NCI-H1092 (cell line): ENCODE measurements at regions not wholly inside any gene's neighbourhood (a gene's known extent, or its start where the extent isn't known, plus 50 kb on each side); places are given as distances from the start of the nearest gene placed in this dataset.
A peak's percentile ranks its signal among the peaks of the same experiment; 100 is the strongest.
"Not testable (repeated sequence)": the region's sequence is repeated elsewhere in the genome, so short reads cannot be mapped to it uniquely, and the experiment has no call there.

Experiments
- DNase-seq: peaks from one replicate; lab custom pipeline; 2025; lab: John Stamatoyannopoulos, UW

- no peak for DNase-seq
Observed at GRCh38 chrX:121298499-121298898, 251.1 kb downstream of the GLUD2 start.

DNA sequence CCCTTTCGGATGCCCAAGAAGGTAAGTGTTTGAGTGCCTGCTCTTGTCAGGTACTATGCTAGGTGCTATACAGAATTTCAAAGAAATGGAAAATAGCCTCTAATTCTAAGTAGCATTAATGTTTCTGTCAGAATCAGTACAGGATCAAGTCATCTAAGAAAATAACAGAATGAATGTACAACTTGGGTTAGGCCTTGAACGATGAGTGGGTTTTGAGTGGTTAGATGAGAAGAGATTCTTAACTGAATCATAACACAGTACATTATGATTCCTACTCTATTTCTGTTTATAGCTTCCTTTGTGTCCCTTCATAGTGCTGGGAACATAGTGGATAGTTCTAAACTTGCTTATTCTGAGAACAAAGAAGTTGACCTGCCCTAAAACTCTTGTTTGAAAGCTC is 253.9 kb downstream of the GLUD2 start:
- DNase-seq = no peak

DNA sequence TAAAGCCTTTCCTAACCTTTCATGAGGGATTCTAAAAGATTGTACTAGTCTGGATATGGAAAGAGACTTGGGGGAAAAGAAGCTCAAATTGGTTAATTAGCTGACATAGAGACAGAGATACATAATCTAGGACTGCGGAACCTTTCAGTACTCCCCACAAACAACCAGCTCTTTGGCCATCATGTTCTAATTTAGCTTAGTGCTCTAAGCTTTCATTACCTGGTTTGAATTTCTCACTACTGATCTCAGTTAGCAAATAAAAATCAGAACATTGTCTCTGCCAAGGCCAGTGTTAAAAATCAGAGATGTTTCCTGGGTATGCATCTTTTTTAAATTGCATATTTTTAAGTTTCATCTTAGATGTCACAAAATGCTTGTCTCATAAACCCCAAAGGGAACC is 254.4 kb downstream of the GLUD2 start:
- DNase-seq = no peak

- DNase-seq = no peak
Observed at GRCh38 chrX:121307449-121307848, 260.0 kb downstream of the GLUD2 start.

GRCh38 chrX:121308276-121308805 is 260.9 kb downstream of the GLUD2 start:
- DNase-seq = peak; percentile 4

DNA sequence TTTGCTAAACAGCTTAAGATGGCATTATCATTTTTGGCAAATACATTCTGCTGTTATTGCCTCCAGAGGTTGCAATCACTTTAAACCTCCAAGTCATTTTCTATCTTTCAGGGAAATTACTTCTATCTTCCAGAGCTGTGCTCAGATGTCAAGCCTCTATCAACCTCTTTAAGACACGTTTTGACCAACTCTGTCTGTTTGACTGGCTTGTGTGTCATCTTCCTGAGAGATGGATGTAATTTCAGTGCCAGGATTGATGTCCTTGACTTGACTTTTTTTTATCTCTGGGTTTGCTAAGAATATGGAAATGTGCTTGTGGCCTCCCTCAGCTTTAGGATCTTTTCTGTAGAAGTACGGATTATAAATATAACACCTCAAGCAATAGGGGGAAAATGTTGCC is 263.4 kb downstream of the GLUD2 start:
- no peak for DNase-seq

- no peak for DNase-seq
Observed at GRCh38 chrX:121320441-121320840, 273.0 kb downstream of the GLUD2 start.

DNA sequence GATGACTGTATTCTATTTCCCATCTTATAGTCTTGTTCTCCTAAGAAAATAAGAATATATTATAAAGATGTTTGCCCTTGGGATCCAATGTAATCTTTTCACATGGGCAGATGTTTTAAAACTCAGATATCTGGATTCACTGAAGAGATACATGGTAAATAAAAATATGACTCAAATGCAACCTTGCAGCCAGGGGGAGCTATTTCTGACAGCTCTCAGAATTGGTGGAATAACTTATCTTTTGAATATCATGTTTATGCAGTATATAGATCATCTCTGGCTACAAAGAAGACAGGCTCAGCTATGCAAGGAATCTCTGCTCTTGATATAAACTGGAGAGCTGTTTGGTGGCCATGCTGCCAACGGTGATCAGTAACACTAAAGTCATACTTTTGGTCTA is 274.7 kb downstream of the GLUD2 start:
- no peak for DNase-seq

- no peak for DNase-seq
Observed at GRCh38 chrX:121323337-121323736, 275.9 kb downstream of the GLUD2 start.

GRCh38 chrX:121333942-121334341 is 286.5 kb downstream of the GLUD2 start:
- DNase-seq = no peak

DNA sequence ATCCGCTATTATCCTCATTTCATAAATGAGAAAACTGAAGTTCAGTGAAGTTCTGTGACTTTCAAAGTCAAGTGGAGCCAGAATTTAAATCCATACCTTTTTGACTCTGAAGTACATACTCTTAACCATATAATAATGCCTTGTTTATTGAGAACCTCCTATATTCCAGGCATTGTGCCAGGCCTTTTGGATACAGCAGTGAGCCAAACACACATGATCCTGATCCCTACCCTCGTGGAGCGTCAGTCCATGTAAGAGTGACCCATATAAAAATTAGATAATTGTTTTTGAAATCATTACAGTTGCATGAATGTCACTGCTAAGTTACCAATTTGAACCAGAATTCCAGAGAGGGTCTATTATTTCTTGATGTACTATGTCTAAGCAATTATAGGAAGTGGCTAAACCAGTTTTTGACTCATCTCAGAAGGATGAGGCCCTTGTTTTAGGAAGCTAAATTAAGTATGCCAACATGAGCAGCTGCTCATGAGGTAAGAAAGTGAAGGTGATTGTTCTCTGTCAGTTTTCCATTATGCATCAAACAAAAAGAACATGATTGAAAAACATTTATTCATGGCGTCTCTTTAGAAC is 289.5 kb downstream of the GLUD2 start:
- no peak for DNase-seq

- DNase-seq = no peak
Observed at GRCh38 chrX:121337816-121338215, 290.4 kb downstream of the GLUD2 start.

- DNase-seq = no peak
Observed at GRCh38 chrX:121349263-121349662, 301.9 kb downstream of the GLUD2 start.

- no peak for DNase-seq
Observed at GRCh38 chrX:121356139-121356849, 308.9 kb downstream of the GLUD2 start.

GRCh38 chrX:121356850-121357171 is 309.4 kb downstream of the GLUD2 start:
- DNase-seq = no peak

- DNase-seq = no peak
Observed at GRCh38 chrX:121360280-121360679, 312.9 kb downstream of the GLUD2 start.

GRCh38 chrX:121365572-121366161 is 318.3 kb downstream of the GLUD2 start:
- DNase-seq = no peak

DNA sequence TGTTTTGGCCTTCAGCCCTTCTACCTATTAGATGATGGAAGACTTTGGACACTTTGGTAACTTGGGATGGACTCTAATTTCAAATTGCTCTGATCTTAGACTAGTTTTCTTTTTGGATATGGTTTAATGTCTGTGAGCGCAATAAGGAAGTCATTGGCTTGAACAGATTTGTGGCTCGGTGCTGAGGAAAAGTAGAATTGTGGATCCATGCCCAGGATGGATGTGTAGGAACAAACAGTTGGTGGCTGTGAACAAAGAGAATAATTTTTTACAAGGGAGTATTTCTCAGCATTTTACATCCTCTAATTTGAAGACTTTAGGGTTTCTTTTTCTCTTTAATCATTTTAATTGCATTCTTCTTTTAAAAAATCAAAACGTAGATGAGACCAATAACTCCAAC is 327.1 kb downstream of the GLUD2 start:
- DNase-seq = no peak

DNA sequence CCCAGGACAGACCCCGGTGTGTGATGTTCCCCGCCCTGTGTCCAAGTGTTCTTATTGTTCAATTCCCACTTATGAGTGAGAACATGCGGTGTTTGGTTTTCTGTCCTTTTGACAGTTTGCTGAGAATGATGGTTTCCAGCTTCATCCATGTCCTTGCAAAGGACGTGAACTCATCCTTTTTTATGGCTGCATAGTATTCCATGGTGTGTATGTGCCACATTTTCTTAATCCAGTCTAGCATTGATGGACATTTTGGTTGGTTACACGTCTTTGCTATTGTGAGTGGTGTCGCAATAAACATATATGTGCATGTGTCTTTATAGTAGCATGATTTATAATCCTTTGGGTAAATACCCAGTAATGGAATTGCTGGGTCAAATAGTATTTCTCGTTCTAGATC is 334.5 kb downstream of the GLUD2 start:
- not testable (repeated sequence) for DNase-seq

DNA sequence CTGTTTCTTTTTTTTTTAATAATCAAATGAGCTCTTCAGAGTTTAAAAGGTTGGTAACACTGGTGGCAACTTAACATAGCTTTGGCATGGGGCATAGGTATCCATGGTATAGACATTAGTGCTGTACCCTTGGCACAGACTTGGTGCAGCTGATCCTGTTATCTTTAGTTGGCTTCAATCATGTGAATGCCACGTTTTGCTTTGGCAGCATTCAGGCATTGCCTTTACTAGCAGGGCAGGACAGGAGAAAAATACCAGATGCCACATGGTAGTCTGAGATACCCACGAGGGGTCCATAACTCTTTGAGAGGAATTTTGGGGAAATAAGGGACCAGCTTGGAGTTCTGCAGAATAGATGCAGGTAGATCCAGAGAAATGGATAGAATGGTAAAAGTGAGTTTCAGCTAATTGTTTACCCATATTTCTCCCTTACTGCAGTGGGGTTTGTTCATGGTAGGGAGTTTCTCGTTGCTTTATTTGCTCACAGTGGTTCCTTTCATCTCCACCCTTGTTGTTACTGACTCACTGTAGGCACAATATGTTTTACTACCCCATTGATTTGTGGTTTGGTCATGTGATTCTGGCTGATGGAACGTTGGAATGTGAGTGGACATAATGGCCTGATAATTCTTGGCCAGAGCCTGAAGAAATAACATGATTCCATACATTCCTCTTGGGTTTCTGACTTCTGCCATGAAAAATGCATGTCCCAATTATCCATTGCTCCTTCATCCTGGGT is 342.7 kb downstream of the GLUD2 start:
- no peak for DNase-seq

DNA sequence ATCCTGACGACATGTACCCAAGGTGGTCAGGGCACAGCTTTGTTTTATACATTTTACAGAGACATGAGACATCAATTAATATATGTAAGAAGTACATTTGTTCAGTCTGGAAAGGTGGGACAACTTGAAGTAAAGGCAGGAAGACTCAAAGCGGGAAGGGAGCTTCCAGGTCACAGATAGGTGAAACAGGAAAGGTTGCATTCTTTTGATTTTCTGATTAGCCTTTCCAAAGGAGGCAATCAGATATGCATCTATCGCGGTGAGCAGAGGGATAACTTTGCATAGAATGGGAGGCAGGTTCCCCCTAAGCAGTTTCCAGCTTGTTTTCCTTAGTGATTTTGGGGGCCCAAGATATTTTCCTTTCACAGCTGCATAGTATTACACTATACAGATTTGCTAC is 358.4 kb downstream of the GLUD2 start:
- no peak for DNase-seq

DNA sequence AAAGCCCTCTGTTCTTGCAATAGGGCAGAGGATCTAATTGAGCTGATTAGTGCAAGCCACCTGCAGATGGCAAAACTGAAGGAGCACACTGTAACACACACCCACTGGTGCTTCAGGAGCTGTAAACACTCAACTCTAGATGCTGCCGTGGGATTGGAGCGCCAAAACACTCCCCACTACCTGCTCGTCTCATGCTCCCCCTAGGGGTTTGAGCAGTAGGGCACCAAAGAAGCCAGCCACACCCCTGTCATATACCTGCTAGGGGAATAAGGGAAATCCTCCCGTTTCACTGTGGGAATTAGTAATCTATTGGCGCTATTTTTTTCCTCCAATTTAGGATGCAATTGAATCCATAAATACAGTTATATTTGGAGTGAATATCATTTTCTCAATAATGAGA is 360.2 kb downstream of the GLUD2 start:
- DNase-seq = no peak

GRCh38 chrX:121431514-121431913 is 384.1 kb downstream of the GLUD2 start:
- DNase-seq = not testable (repeated sequence)
